ENCODE measurements at regions not wholly inside any gene's neighbourhood (a gene's known extent, or its start where the extent isn't known, plus 50 kb on each side); places are given as distances from the start of the nearest gene placed in this dataset.

DNA sequence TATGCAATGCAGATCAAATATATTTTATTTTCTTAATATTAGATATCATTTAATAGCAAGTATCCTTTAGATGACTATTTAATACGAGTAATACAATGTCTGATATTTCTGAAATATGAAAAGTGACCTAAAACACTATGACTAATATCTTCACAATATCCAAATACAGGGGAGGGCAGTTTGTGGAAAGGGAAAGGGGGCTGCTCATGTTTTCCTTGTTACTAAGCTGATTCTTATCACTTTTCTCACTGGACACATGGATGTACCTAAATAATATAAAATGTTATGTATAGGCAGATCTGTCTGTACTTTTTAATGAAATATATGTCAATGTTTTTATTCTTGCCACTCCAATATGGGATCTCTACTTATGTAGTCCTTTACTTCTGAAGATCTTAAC is 1879.1 kb upstream of the ACO1 start:
- Histone ChIP-seq H3K9me3 (peaks cover 0 to 11% (median 0%) of the 10 kb centered on the region in 11 donors), H3K36me3 (no peaks in the 10 kb centered on the region), H3K4me3 (no peak overlapping the region), H3K27me3 (no peaks in the 10 kb centered on the region), H3K27ac (no peak overlapping the region), H3K4me1 (no peaks in the 10 kb centered on the region)
- ATAC-seq (no peak), DNase-seq (no peak)
- TF ChIP-seq, protein P1, sequence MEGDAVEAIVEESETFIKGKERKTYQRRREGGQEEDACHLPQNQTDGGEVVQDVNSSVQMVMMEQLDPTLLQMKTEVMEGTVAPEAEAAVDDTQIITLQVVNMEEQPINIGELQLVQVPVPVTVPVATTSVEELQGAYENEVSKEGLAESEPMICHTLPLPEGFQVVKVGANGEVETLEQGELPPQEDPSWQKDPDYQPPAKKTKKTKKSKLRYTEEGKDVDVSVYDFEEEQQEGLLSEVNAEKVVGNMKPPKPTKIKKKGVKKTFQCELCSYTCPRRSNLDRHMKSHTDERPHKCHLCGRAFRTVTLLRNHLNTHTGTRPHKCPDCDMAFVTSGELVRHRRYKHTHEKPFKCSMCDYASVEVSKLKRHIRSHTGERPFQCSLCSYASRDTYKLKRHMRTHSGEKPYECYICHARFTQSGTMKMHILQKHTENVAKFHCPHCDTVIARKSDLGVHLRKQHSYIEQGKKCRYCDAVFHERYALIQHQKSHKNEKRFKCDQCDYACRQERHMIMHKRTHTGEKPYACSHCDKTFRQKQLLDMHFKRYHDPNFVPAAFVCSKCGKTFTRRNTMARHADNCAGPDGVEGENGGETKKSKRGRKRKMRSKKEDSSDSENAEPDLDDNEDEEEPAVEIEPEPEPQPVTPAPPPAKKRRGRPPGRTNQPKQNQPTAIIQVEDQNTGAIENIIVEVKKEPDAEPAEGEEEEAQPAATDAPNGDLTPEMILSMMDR (IDR thresholded peaks at IDR 0.05): no peak
- intact Hi-C loops (cut with DNase I): no loop called here
- 63 to 69% methylated on average over 1 of the region's 1 CpG for WGBS, 2 donors

DNA sequence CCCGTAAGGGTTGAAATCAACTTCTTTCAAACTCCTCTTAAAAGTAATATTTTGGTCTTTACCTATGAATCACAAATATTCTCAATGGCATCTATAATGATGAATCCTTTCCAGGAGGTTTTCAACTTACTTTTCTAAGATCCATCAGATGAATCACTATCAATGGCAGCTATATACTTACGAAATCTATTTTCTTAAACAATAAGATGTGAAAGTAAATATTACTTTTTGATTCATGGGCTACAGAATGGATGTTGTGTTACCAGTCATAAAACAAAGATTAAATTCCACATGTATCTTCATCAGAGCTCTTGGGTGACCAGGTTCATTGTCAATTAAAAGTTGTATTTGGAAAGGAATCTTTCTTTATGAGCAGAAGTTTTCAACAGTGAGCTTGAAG is 1877.7 kb upstream of the ACO1 start:
- no peaks in the 10 kb centered on the region for H3K36me3 ChIP-seq
- intact Hi-C loops (cut with DNase I): no loop called here
- H3K27ac ChIP-seq: no peak overlapping the region
- no peaks in the 10 kb centered on the region for H3K27me3 ChIP-seq
- peaks cover 0 to 4% (median 0%) of the 10 kb centered on the region in 11 donors for H3K9me3 ChIP-seq
- H3K4me3 ChIP-seq: no peak overlapping the region
- H3K4me1 ChIP-seq: no peaks in the 10 kb centered on the region
- no peak for DNase-seq
- 79 to 80% methylated on average over 2 of the region's 2 CpGs for WGBS, 2 donors
- TF ChIP-seq, protein P1 (IDR thresholded peaks at IDR 0.05): no peak
- no peak for ATAC-seq

DNA sequence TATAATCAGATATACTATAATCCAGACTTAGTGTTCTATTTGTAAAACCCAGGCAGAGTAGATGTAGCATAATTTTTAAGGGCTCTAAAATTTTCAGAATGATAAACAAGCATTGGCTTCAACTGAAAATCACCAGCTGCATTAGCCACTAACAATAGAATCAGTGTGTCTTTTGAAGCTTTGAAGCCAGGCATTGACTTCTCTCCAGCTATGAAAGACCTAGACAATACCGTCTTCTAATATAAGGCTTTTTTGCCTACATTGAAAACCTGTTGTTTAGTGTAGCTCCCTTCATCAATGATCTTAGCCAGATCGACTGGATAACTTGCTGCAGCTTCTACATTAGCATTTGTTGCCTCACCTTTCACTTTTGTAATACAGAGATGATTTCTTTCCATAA is 1877.3 kb upstream of the ACO1 start:
- intact Hi-C loops (cut with DNase I): no loop called here
- H3K4me1 ChIP-seq: no peaks in the 10 kb centered on the region
- TF ChIP-seq, protein P1 (IDR thresholded peaks at IDR 0.05): no peak
- no peak overlapping the region for H3K4me3 ChIP-seq
- H3K27me3 ChIP-seq: no peaks in the 10 kb centered on the region
- ATAC-seq: no peak
- H3K27ac ChIP-seq: no peak overlapping the region
- no peak for DNase-seq
- H3K36me3 ChIP-seq: no peaks in the 10 kb centered on the region
- H3K9me3 ChIP-seq: peaks cover 0 to under 1% (median 0%) of the 10 kb centered on the region in 11 donors
- 63 to 76% methylated on average over 2 of the region's 2 CpGs for WGBS, 2 donors

DNA sequence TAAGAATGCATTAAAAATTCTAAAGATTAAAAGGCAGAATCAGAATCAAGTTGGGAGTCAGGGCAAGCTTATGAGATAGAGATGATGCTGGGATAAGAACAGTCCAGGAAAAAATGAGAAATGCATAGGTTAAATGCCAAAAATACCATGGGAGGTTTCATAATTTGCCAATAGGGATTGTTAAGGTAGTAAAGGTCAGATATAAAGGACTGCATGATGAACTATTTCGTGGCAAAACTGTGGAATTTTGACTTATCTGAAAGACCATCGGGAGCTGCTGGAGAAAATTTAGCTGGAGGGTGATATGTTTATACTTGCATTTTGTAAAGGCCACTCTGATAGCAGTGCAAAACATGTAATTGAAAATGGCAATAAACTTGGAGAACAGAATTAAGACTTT is 1872.8 kb upstream of the ACO1 start:
- Histone ChIP-seq H3K4me3 (no peak overlapping the region), H3K27ac (no peak overlapping the region), H3K27me3 (no peaks in the 10 kb centered on the region), H3K36me3 (no peaks in the 10 kb centered on the region), H3K4me1 (no peaks in the 10 kb centered on the region), H3K9me3 (peaks cover 0 to 12% (median 0%) of the 10 kb centered on the region in 11 donors)
- no peak for DNase-seq
- intact Hi-C loops (cut with DNase I): no loop called here
- TF ChIP-seq, protein P1 (IDR thresholded peaks at IDR 0.05): no peak
- ATAC-seq: no peak
- WGBS, 2 donors: 48 to 49% methylated on average over 2 of the region's 2 CpGs

DNA sequence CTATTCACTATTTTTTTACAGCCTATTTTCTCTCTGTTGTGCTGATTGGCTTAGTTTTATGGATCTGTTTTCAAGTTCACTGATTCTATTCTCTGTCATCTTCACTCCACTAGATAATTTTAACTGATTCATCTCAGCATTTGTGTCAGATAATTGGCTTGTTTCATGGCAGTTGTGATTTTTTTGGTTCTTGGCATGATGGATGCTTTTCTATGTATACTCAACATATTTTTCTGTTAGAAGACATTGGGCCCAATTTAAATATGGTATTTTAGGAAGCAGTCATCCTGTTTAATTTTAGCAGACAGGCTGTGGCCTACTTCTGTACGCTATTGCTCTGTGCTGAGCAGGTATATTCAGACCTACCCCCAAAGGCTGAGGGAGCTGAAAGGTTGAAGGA is 1865.3 kb upstream of the ACO1 start:
- H3K27me3 ChIP-seq: no peaks in the 10 kb centered on the region
- no peak for ATAC-seq
- H3K9me3 ChIP-seq: no peaks in the 10 kb centered on the region
- no peaks in the 10 kb centered on the region for H3K4me1 ChIP-seq
- DNase-seq: no peak
- TF ChIP-seq, protein P1 (IDR thresholded peaks at IDR 0.05): no peak
- intact Hi-C loops (cut with DNase I): no loop called here
- no peaks in the 10 kb centered on the region for H3K36me3 ChIP-seq
- no peak overlapping the region for H3K27ac ChIP-seq
- WGBS, 2 donors: 76 to 86% methylated on average over 1 of the region's 1 CpG
- H3K4me3 ChIP-seq: no peak overlapping the region
